H9 (cell line): ENCODE measurements at regions not wholly inside any gene's neighbourhood (a gene's known extent, or its start where the extent isn't known, plus 50 kb on each side); places are given as distances from the start of the nearest gene placed in this dataset.
A peak's percentile ranks its signal among the peaks of the same experiment; 100 is the strongest.

Experiments used
- DNase-seq: peaks from one replicate; pipeline ENCODE4 v3.0.0-alpha.2; 2017
- H2AFZ ChIP-seq: one replicate; pipeline ENCODE4 v1.6.1; 2013; ENCODE audit warnings: mild to moderate bottlenecking, low read length, control low read depth, moderate library complexity
- H2AK5ac ChIP-seq: 2 replicates; pipeline ENCODE4 v1.6.1; 2013; ENCODE audit warnings: low read length, control low read depth, mixed read lengths; ENCODE audit not compliant: insufficient read length
- H2BK120ac ChIP-seq: one replicate; pipeline ENCODE4 v1.6.1; 2013; ENCODE audit warnings: low read depth, mild to moderate bottlenecking, low read length, control low read depth, inconsistent platforms; ENCODE audit not compliant: poor library complexity, severe bottlenecking
- H2BK12ac ChIP-seq: 2 replicates; pipeline ENCODE4 v1.6.1; 2013; ENCODE audit warnings: low read length, control low read depth, mixed read lengths, low read depth; ENCODE audit not compliant: insufficient read length
- H2BK15ac ChIP-seq: 2 replicates; pipeline ENCODE4 v1.6.1; 2013; ENCODE audit warnings: low read depth, low read length, control low read depth
- H2BK20ac ChIP-seq: one replicate; pipeline ENCODE4 v1.6.1; 2013; ENCODE audit warnings: low read depth, mild to moderate bottlenecking, low read length, control low read depth, inconsistent platforms; ENCODE audit not compliant: poor library complexity, severe bottlenecking
- H2BK5ac ChIP-seq: 2 replicates; pipeline ENCODE4 v1.6.1; 2013; ENCODE audit warnings: low read length, control low read depth, mixed read lengths; ENCODE audit not compliant: insufficient read length
- H3K14ac ChIP-seq: 2 replicates; pipeline ENCODE4 v1.6.1; 2013; ENCODE audit warnings: low read length, control low read depth; ENCODE audit not compliant: insufficient read depth
- H3K18ac ChIP-seq: 2 replicates; pipeline ENCODE4 v1.6.1; 2013; ENCODE audit warnings: low read depth, mild to moderate bottlenecking, mixed read lengths, low read length, control low read depth; ENCODE audit not compliant: insufficient read length
- H3K23ac ChIP-seq: 2 replicates; pipeline ENCODE4 v1.6.1; 2013; ENCODE audit warnings: low read length, control low read depth, mixed read lengths, low read depth; ENCODE audit not compliant: insufficient read length
- H3K23me2 ChIP-seq: 2 replicates; pipeline ENCODE4 v1.6.1; 2013; ENCODE audit warnings: low read depth, mild to moderate bottlenecking, mixed read lengths, low read length, control low read depth; ENCODE audit not compliant: insufficient read length, poor library complexity, severe bottlenecking
- H3K27ac ChIP-seq: 2 replicates; pipeline ENCODE4 v1.5.1; 2013; ENCODE audit warnings: low read length, control low read depth, mixed read lengths, low read depth; ENCODE audit not compliant: insufficient read length
- H3K27me3 ChIP-seq: 2 replicates; pipeline ENCODE4 v1.6.1; 2013; ENCODE audit warnings: low read length, control low read depth, inconsistent platforms; ENCODE audit not compliant: insufficient read depth
- H3K4ac ChIP-seq: 2 replicates; pipeline ENCODE4 v1.6.1; 2013; ENCODE audit warnings: low read depth, mild to moderate bottlenecking, control low read depth, inconsistent platforms, low read length, moderate library complexity
- H3K4me1 ChIP-seq: 2 replicates; pipeline ENCODE4 v1.6.1; 2013; ENCODE audit warnings: low read length, control low read depth, inconsistent platforms; ENCODE audit not compliant: insufficient read depth
- H3K4me2 ChIP-seq: 2 replicates; pipeline ENCODE4 v1.6.1; 2013; ENCODE audit warnings: low read length, control low read depth, mixed read lengths; ENCODE audit not compliant: insufficient read length, insufficient read depth
- H3K56ac ChIP-seq: 2 replicates; pipeline ENCODE4 v1.6.1; 2013; ENCODE audit warnings: low read depth, mild to moderate bottlenecking, mixed read lengths, low read length, control low read depth; ENCODE audit not compliant: insufficient read length
- H3K79me1 ChIP-seq: 2 replicates; pipeline ENCODE4 v1.6.1; 2013; ENCODE audit warnings: low read depth, mild to moderate bottlenecking, moderate library complexity, low read length, control low read depth, inconsistent platforms; ENCODE audit not compliant: insufficient read depth, poor library complexity, severe bottlenecking
- H3K79me2 ChIP-seq: 2 replicates; pipeline ENCODE4 v1.6.1; 2013; ENCODE audit warnings: low read length, control low read depth, inconsistent platforms; ENCODE audit not compliant: insufficient read depth
- H3K9ac ChIP-seq: 2 replicates; pipeline ENCODE4 v1.6.1; 2013; ENCODE audit warnings: low read length, control low read depth, mixed read lengths; ENCODE audit not compliant: insufficient read length; ENCODE audit errors: extremely low read depth
- H3K9me3 ChIP-seq: one replicate; pipeline ENCODE4 v1.6.1; 2013; ENCODE audit warnings: low read depth, low read length, inconsistent platforms; ENCODE audit not compliant: control insufficient read depth
- H3T11ph ChIP-seq: one replicate; pipeline ENCODE4 v1.6.1; 2013; ENCODE audit warnings: mild to moderate bottlenecking, low read length, control low read depth, inconsistent platforms
- H4K20me1 ChIP-seq: one replicate; pipeline ENCODE4 v1.6.1; 2013; ENCODE audit not compliant: control insufficient read depth, insufficient read length, insufficient read depth
- H4K5ac ChIP-seq: 2 replicates; pipeline ENCODE4 v1.6.1; 2013; ENCODE audit warnings: low read depth, mild to moderate bottlenecking, mixed read lengths, low read length, control low read depth; ENCODE audit not compliant: insufficient read length
- H4K8ac ChIP-seq: replicated peaks from 2 replicates; pipeline ENCODE4 v1.6.1; 2013; ENCODE audit warnings: low read length, control low read depth, mixed read lengths, low read depth; ENCODE audit not compliant: insufficient read length
- H4K91ac ChIP-seq: 2 replicates; pipeline ENCODE4 v1.6.1; 2013; ENCODE audit warnings: low read depth, mild to moderate bottlenecking, moderate library complexity, mixed read lengths, low read length, control low read depth; ENCODE audit not compliant: insufficient read length
- H3K27ac Mint-ChIP-seq, 3 experiments: 2 replicates in 2 of 3; 3 replicates in 1 of 3; pipeline ENCODE4 v1.8.0; 2020 to 2021; ENCODE audit warnings: mixed read lengths in 3 of 3, mild to moderate bottlenecking in 1 of 3, moderate library complexity in 1 of 3
- H3K27me3 Mint-ChIP-seq: 2 replicates; pipeline ENCODE4 v1.8.0; 2021; ENCODE audit warnings: low read depth, mild to moderate bottlenecking, moderate library complexity, mixed read lengths
- H3K36me3 Mint-ChIP-seq, 3 experiments: 2 replicates in 2 of 3; 3 replicates in 1 of 3; pipeline ENCODE4 v1.8.0; 2020 to 2021; ENCODE audit warnings: low read depth in 3 of 3, mixed read lengths in 3 of 3; ENCODE audit not compliant: insufficient read depth in 1 of 3
- H3K4me1 Mint-ChIP-seq, 2 experiments: 2 replicates each; pipeline ENCODE4 v1.8.0; 2020; ENCODE audit warnings: mixed read lengths in 2 of 2
- H3K4me3 Mint-ChIP-seq, 2 experiments: 2 replicates in 1 of 2; 3 replicates in 1 of 2; pipeline ENCODE4 v1.8.0; 2020 to 2021; ENCODE audit warnings: mild to moderate bottlenecking in 2 of 2, mixed read lengths in 2 of 2, moderate library complexity in 1 of 2
- H3K9me3 Mint-ChIP-seq, 2 experiments: 2 replicates in 1 of 2; 3 replicates in 1 of 2; pipeline ENCODE4 v1.8.0; 2020; ENCODE audit warnings: mild to moderate bottlenecking in 2 of 2, mixed read lengths in 2 of 2, moderate library complexity in 1 of 2
- CTCF ChIP-seq: fragments of 200-600 bp; sonication (generic); conservative IDR thresholded peaks from 3 replicates; pipeline ENCODE4 v1.8.0; 2021; ENCODE audit warnings: antibody characterized with exemption, mild to moderate bottlenecking
- WGBS: extraction: QIAGEN DNeasy Blood & Tissue Kit; methylation state at CpG from one replicate; pipeline ENCODE4 v1.1.7; 2013; ENCODE audit warnings: missing lambda C conversion rate, low lambda C conversion rate, mixed read lengths; ENCODE audit not compliant: insufficient read length; ENCODE audit errors: extremely low coverage; 5-methylcytosine and 5-hydroxymethylcytosine counted together

GRCh38 chr2:2824588-2824987 is 493.5 kb upstream of the MYT1L start:
- peak overlapping the region; percentile 92 for H4K8ac ChIP-seq
- no peak overlapping the region for H3K4me3 Mint-ChIP-seq
- H3K9me3 ChIP-seq, result no peaks in the 10 kb centered on the region
- no peak overlapping the region for H3K23ac ChIP-seq
- TF ChIP-seq CTCF, result no peak
- H2BK12ac ChIP-seq, result no peak overlapping the region
- no peaks in the 10 kb centered on the region for H4K20me1 ChIP-seq
- H3K23me2 ChIP-seq, result no peaks in the 10 kb centered on the region
- no peak overlapping the region for H3K9ac ChIP-seq
- H3K27me3 ChIP-seq, result no peaks in the 10 kb centered on the region
- no peak overlapping the region for H3K18ac ChIP-seq
- H3K4me1 ChIP-seq, result no peaks in the 10 kb centered on the region
- peaks cover 12 to 30% of the 10 kb centered on the region in 2 experiments for H3K9me3 Mint-ChIP-seq
- DNase-seq, result no peak
- no CpG with 5 or more reads among the region's 5 CpGs for WGBS
- no peak overlapping the region for H2BK15ac ChIP-seq
- H3K79me1 ChIP-seq, result no peaks in the 10 kb centered on the region
- no peak overlapping the region for H4K91ac ChIP-seq
- no peak overlapping the region for H3K27ac ChIP-seq
- no peak overlapping the region for H3K14ac ChIP-seq
- no peak overlapping the region for H3K4me2 ChIP-seq
- no peaks in the 10 kb centered on the region for H3K79me2 ChIP-seq
- H3T11ph ChIP-seq, result no peak overlapping the region
- no peak overlapping the region for H2BK120ac ChIP-seq
- no peaks in the 10 kb centered on the region for H3K4me1 Mint-ChIP-seq
- H3K27ac Mint-ChIP-seq, result no peak overlapping the region
- peaks cover 0 to 4% (median 3%) of the 10 kb centered on the region in 3 experiments; a peak in 2 of 7 replicates for H3K36me3 Mint-ChIP-seq
- no peak overlapping the region for H3K4ac ChIP-seq
- H2BK20ac ChIP-seq, result no peak overlapping the region
- H2AFZ ChIP-seq, result no peak overlapping the region
- no peak overlapping the region for H2AK5ac ChIP-seq
- no peak overlapping the region for H4K5ac ChIP-seq
- H2BK5ac ChIP-seq, result no peak overlapping the region
- no peak overlapping the region for H3K56ac ChIP-seq
- no peaks in the 10 kb centered on the region; the same call in none of the 2 replicates for H3K27me3 Mint-ChIP-seq
